ENCODE measurements at regions not wholly inside any gene's neighbourhood (a gene's known extent, or its start where the extent isn't known, plus 50 kb on each side); places are given as distances from the start of the nearest gene placed in this dataset.

- Histone ChIP-seq H3K27ac (replicated peaks) (no peak overlapping the region), H3K27me3 (ENCODE audit: insufficient read depth, poor library complexity, severe bottlenecking) (no peaks in the 10 kb centered on the region), H3K4me3 (replicated peaks; ENCODE audit: insufficient read depth, low read length) (no peak overlapping the region)
- DNase-seq (ENCODE audit: low read depth in 1 of 2, low spot score in 1 of 2), result no peak
- TF ChIP-seq POLR2AphosphoS5 (IDR thresholded peaks at IDR 0.05; ENCODE audit: low read depth), result no peak
- TF ChIP-seq GABPA (IDR thresholded peaks at IDR 0.05; ENCODE audit: low read depth), result no peak
- TF ChIP-seq SPI1 (IDR thresholded peaks at IDR 0.05; ENCODE audit: borderline replicate concordance, low read depth), result no peak
- TF ChIP-seq REST (IDR thresholded peaks at IDR 0.05; ENCODE audit: insufficient replicate concordance, low read depth), result no peak
- TF ChIP-seq, protein P1, sequence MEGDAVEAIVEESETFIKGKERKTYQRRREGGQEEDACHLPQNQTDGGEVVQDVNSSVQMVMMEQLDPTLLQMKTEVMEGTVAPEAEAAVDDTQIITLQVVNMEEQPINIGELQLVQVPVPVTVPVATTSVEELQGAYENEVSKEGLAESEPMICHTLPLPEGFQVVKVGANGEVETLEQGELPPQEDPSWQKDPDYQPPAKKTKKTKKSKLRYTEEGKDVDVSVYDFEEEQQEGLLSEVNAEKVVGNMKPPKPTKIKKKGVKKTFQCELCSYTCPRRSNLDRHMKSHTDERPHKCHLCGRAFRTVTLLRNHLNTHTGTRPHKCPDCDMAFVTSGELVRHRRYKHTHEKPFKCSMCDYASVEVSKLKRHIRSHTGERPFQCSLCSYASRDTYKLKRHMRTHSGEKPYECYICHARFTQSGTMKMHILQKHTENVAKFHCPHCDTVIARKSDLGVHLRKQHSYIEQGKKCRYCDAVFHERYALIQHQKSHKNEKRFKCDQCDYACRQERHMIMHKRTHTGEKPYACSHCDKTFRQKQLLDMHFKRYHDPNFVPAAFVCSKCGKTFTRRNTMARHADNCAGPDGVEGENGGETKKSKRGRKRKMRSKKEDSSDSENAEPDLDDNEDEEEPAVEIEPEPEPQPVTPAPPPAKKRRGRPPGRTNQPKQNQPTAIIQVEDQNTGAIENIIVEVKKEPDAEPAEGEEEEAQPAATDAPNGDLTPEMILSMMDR (IDR thresholded peaks at IDR 0.05; ENCODE audit: insufficient read depth, low read length), result no peak
These were observed 336.0 kb upstream of the PCDH15 start for GRCh38 chr10:55137063-55137462.

DNA sequence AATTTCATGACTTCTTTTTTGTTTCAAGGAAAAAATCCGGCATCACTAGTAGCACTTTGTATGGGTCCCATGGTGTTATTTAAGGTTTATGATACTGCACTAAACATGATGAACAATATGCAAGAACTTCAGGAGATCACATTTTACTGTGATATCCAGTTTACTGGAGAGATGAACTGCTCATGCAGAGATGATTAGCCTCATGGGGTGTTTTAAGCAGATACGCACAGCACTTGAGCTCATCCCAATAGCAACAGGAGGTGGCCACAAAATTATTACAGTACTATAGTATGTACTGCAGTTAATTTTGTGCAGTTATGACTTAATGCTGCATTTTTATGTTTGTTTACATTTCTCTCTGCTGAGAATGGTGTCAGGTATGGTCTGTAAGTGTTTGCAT is 303.7 kb upstream of the PCDH15 start:
- Histone ChIP-seq H3K27ac (replicated peaks) (no peak overlapping the region), H3K27me3 (ENCODE audit: insufficient read depth, poor library complexity, severe bottlenecking) (no peaks in the 10 kb centered on the region), H3K4me3 (replicated peaks; ENCODE audit: insufficient read depth, low read length) (no peak overlapping the region)
- TF ChIP-seq GABPA (IDR thresholded peaks at IDR 0.05; ENCODE audit: low read depth) (no peak), SPI1 (IDR thresholded peaks at IDR 0.05; ENCODE audit: borderline replicate concordance, low read depth) (no peak), REST (IDR thresholded peaks at IDR 0.05; ENCODE audit: insufficient replicate concordance, low read depth) (no peak), POLR2AphosphoS5 (IDR thresholded peaks at IDR 0.05; ENCODE audit: low read depth) (no peak)
- TF ChIP-seq, protein P1 (IDR thresholded peaks at IDR 0.05; ENCODE audit: insufficient read depth, low read length), result no peak
- DNase-seq (ENCODE audit: low read depth in 1 of 2, low spot score in 1 of 2), result no peak

- no peak overlapping the region for H3K27ac ChIP-seq (replicated peaks)
- TF ChIP-seq, protein P1 (IDR thresholded peaks at IDR 0.05; ENCODE audit: insufficient read depth, low read length), result no peak
- TF ChIP-seq GABPA (IDR thresholded peaks at IDR 0.05; ENCODE audit: low read depth), result no peak
- TF ChIP-seq REST (IDR thresholded peaks at IDR 0.05; ENCODE audit: insufficient replicate concordance, low read depth), result no peak
- no peak for TF ChIP-seq SPI1 (IDR thresholded peaks at IDR 0.05; ENCODE audit: borderline replicate concordance, low read depth)
- TF ChIP-seq POLR2AphosphoS5 (IDR thresholded peaks at IDR 0.05; ENCODE audit: low read depth), result no peak
- H3K27me3 ChIP-seq (ENCODE audit: insufficient read depth, poor library complexity, severe bottlenecking), result no peaks in the 10 kb centered on the region
- no peak overlapping the region for H3K4me3 ChIP-seq (replicated peaks; ENCODE audit: insufficient read depth, low read length)
- DNase-seq (ENCODE audit: low read depth in 1 of 2, low spot score in 1 of 2), result no peak
These were observed 297.4 kb upstream of the PCDH15 start for GRCh38 chr10:55098452-55098851.

Measured in HL-60 (cell line).